Neural cell (in vitro differentiated cells): ENCODE measurements at regions not wholly inside any gene's neighbourhood (a gene's known extent, or its start where the extent isn't known, plus 50 kb on each side); places are given as distances from the start of the nearest gene placed in this dataset.

Source experiments
- EP300 ChIP-seq: fragments of 450-650 bp; conservative IDR thresholded peaks from 2 replicates; pipeline ENCODE4 v1.6.1; 2014; ENCODE audit warnings: antibody characterized with exemption, mild to moderate bottlenecking, moderate library complexity; ENCODE audit not compliant: poor library complexity, severe bottlenecking
- POLR2AphosphoS5 ChIP-seq: IDR thresholded peaks from 2 replicates; pipeline ENCODE4 v1.6.1; 2012
- TAF1 ChIP-seq: IDR thresholded peaks from 2 replicates; pipeline ENCODE4 v1.6.1; 2012; ENCODE audit warnings: low read depth
- TF ChIP-seq, protein P1 (sequence below): fragments of 450-650 bp; IDR thresholded peaks from 2 replicates; pipeline ENCODE4 v1.5.1; 2014; ENCODE audit warnings: antibody characterized with exemption, mild to moderate bottlenecking, moderate library complexity; ENCODE audit not compliant: poor library complexity, severe bottlenecking

DNA sequence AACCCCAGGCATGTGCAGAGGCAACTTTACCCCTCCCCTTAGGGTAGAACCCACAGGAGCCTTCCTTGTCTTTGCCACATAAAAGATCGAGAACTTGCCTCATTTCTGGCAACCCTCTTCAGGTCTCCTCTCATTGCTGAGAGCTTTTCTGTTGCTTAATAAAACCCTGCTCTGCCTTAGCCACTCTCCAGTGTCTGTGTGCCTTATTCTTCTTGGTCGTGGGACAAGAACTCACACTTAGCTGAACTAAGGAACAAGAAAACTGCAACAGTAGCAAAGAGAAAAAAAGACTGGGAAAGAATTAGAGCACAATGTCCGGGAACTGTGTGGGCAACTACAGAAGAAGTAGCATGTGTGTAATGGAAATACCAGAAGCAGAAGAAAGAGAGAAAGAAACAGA is 56.2 kb upstream of the SMIM21 start:
- no peak for TF ChIP-seq EP300
- TF ChIP-seq, protein P1, sequence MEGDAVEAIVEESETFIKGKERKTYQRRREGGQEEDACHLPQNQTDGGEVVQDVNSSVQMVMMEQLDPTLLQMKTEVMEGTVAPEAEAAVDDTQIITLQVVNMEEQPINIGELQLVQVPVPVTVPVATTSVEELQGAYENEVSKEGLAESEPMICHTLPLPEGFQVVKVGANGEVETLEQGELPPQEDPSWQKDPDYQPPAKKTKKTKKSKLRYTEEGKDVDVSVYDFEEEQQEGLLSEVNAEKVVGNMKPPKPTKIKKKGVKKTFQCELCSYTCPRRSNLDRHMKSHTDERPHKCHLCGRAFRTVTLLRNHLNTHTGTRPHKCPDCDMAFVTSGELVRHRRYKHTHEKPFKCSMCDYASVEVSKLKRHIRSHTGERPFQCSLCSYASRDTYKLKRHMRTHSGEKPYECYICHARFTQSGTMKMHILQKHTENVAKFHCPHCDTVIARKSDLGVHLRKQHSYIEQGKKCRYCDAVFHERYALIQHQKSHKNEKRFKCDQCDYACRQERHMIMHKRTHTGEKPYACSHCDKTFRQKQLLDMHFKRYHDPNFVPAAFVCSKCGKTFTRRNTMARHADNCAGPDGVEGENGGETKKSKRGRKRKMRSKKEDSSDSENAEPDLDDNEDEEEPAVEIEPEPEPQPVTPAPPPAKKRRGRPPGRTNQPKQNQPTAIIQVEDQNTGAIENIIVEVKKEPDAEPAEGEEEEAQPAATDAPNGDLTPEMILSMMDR: no peak
- no peak for TF ChIP-seq POLR2AphosphoS5
- TF ChIP-seq TAF1: no peak
